Upper lobe of right lung (tissue), 1 donor: ENCODE measurements at regions not wholly inside any gene's neighbourhood (a gene's known extent, or its start where the extent isn't known, plus 50 kb on each side); places are given as distances from the start of the nearest gene placed in this dataset.

Experiments
- ATAC-seq: fragments of 200-7000 bp; cut with Tn5 transposase; one replicate; pipeline ENCODE4 v1.9.1; 2020; ENCODE audit warnings: mild to moderate bottlenecking, moderate library complexity
- DNase-seq: peaks from one replicate; pipeline ENCODE4 v3.0.0-alpha.2; 2020
- H3K27ac ChIP-seq: fragments of 200-600 bp; one replicate; pipeline ENCODE4 v1.8.0; 2022
- H3K27me3 ChIP-seq: fragments of 200-600 bp; one replicate; pipeline ENCODE4 v1.8.0; 2022; ENCODE audit warnings: mild to moderate bottlenecking
- H3K36me3 ChIP-seq: fragments of 200-600 bp; one replicate; pipeline ENCODE4 v1.8.0; 2022
- H3K4me1 ChIP-seq: fragments of 200-600 bp; one replicate; pipeline ENCODE4 v1.8.0; 2022
- H3K4me3 ChIP-seq: fragments of 200-600 bp; one replicate; pipeline ENCODE4 v1.8.0; 2022; ENCODE audit warnings: mild to moderate bottlenecking
- H3K9me3 ChIP-seq: fragments of 200-600 bp; one replicate; pipeline ENCODE4 v1.8.0; 2022
- intact Hi-C: fragments of 100-400 bp; cut with DNase I; formaldehyde crosslinking; loops from one replicate; pipeline ENCODE4 v1.11.0; 2022
- TF ChIP-seq, protein P1 (sequence below): fragments of 200-600 bp; IDR thresholded peaks from one replicate; pipeline ENCODE4 v1.8.0; 2022; ENCODE audit warnings: antibody characterized with exemption
- donor health status: DM: no; HTN: yes; CAD: no; lungs with severe emphysema.

DNA sequence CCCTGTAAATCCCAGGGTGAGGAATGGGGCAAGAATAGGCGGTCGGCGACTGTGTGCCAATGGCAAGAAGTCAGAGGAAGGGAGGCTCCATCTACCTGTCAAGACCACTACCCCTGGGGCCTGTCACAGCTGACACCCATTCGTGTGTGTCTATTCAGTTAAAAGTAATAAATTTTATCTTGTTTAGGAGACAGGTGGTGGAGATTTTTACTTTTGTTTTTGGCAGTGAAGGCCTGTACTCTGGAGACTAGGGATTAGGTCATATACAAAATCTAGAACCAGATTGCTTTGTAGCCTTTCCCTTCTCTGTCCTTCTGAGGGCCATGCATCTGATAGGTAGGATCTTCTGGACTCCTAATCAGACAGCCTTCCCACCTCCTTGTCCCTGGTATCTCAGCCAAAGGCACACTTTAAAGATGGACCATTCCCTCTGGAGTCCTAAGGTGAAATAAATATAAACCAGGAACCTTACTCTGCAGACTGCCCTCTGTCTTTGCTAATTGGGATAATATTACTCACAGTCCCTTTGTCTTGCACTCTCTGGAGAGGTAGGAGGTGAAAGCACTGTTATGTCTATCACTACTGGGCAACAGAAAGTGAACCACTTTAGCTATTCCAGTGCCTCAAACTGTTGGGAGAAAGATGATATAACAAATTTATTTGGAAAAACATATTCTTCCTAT, 213.2 kb upstream of the ACTBL2 start:
- Histone ChIP-seq H3K9me3 (no peaks in the 10 kb centered on the region), H3K4me3 (no peak overlapping the region), H3K36me3 (no peaks in the 10 kb centered on the region), H3K4me1 (peaks cover 4% of the 10 kb centered on the region), H3K27me3 (no peaks in the 10 kb centered on the region), H3K27ac (no peak overlapping the region)
- intact Hi-C loops: no loop called here
- ATAC-seq (no peak), DNase-seq (no peak)
- TF ChIP-seq, protein P1, sequence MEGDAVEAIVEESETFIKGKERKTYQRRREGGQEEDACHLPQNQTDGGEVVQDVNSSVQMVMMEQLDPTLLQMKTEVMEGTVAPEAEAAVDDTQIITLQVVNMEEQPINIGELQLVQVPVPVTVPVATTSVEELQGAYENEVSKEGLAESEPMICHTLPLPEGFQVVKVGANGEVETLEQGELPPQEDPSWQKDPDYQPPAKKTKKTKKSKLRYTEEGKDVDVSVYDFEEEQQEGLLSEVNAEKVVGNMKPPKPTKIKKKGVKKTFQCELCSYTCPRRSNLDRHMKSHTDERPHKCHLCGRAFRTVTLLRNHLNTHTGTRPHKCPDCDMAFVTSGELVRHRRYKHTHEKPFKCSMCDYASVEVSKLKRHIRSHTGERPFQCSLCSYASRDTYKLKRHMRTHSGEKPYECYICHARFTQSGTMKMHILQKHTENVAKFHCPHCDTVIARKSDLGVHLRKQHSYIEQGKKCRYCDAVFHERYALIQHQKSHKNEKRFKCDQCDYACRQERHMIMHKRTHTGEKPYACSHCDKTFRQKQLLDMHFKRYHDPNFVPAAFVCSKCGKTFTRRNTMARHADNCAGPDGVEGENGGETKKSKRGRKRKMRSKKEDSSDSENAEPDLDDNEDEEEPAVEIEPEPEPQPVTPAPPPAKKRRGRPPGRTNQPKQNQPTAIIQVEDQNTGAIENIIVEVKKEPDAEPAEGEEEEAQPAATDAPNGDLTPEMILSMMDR: no peak

DNA sequence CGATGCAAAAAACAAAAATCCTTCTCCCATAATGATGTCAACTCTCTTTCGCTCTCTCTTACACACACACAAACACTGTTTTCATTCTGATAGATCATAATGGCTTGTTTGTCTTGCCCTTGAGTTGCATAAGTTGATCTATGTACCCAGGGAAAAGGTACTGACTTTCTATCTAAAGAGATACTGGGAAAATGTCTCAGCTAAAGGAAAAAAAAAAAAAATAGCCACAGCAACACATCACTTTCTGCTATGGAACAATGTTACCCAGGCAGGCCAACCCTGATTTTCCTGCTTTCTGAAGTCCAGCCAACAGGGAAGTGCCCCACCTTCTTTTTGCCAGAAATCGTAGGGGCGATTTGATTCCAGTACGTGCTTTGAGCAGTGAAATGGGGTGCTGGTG, 212.6 kb upstream of the ACTBL2 start:
- no peak overlapping the region for H3K27ac ChIP-seq
- DNase-seq: no peak
- TF ChIP-seq, protein P1: no peak
- no peak for ATAC-seq
- H3K36me3 ChIP-seq: no peaks in the 10 kb centered on the region
- H3K27me3 ChIP-seq: no peaks in the 10 kb centered on the region
- H3K9me3 ChIP-seq: no peaks in the 10 kb centered on the region
- intact Hi-C loops: no loop called here
- H3K4me1 ChIP-seq: peaks cover 4% of the 10 kb centered on the region
- no peak overlapping the region for H3K4me3 ChIP-seq

DNA sequence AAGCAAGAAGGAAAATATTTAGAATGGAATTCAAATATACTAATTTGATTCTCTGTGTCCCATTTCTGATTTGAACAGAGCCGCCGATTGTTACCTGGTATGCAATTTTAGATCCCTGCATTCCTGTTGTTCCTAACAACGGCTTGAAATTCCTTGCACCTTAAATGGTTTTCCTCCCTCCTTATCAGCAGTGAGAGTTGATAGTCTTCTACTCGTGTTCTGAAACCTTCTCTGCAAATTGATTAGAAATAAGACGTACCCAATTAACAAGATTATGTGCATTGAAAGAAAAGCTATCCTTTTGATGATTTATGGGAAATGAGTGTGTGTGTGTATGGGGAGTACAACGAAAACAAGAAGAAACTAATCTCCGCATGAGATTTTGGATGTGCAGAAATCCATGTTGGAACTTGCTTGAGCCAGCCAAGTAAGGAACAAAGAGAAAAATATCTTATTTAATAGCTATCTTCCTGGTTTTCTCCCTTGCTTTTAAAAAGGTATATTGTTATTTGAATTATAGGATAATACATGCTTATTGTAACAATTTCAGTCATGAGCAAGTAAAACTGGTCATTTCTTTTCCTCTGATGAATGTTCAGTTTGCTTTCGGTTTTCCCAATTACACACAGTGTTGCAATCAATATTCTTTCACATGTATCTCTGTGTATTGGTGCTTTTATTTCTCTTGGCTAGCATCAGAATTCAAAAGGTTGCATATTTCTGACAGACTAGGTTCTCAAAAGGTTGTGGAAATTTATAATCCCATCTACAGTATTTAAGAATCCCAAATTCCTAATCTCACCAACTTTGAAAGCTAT, 211.1 kb upstream of the ACTBL2 start:
- intact Hi-C loops: no loop called here
- TF ChIP-seq, protein P1: no peak
- H3K27me3 ChIP-seq: no peaks in the 10 kb centered on the region
- no peak overlapping the region for H3K27ac ChIP-seq
- ATAC-seq: no peak
- no peak overlapping the region for H3K4me3 ChIP-seq
- no peaks in the 10 kb centered on the region for H3K9me3 ChIP-seq
- H3K36me3 ChIP-seq: no peaks in the 10 kb centered on the region
- H3K4me1 ChIP-seq: peaks cover 4% of the 10 kb centered on the region
- DNase-seq: no peak

DNA sequence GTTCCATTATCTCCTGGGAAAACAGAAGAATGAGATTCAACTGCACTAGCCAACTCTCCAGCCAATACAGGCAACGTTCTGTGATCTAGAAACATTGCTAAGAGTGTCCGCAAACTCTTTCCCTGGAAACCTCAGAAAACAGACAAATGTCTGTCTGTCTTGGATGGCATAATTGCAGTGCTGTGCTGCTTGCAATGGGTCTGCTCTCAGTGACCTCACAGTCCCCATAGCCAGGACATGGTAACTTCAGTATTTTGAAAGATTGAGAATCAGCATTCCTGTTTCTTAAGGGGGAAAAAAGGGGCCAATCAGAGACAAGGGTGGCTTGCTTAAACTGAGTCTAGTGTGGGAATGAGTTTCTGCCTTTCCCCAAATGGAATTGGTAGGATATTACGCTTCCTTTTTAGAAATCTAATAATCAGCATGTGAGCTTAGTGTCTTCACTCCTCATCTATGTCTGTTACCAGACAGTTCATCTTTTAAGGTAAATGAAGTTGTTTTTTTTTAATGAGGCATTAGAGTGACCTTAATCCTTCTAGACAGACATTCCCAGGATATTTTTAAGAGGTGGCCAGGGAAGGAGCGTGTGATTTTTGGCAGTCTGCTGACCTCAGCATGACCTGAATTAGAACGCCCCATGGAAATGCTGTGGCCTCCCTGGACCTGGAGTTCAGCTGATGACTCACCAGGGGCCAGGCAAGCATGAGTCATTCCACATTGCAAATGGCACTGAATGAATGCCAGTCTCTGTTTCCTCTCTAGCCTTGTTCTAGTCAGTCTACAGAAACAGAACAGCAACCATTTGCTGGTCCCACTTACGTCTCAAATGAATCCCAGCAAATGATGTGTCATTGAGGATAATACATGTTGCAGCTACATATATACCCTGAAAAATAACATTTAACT, 210.2 kb upstream of the ACTBL2 start:
- intact Hi-C loops: no loop called here
- TF ChIP-seq, protein P1: no peak
- ATAC-seq (peak; percentile 92), DNase-seq (peak; percentile 61)
- Histone ChIP-seq H3K4me1 (peaks cover 4% of the 10 kb centered on the region), H3K36me3 (no peaks in the 10 kb centered on the region), H3K27ac (no peak overlapping the region), H3K27me3 (no peaks in the 10 kb centered on the region), H3K4me3 (no peak overlapping the region), H3K9me3 (no peaks in the 10 kb centered on the region)

DNA sequence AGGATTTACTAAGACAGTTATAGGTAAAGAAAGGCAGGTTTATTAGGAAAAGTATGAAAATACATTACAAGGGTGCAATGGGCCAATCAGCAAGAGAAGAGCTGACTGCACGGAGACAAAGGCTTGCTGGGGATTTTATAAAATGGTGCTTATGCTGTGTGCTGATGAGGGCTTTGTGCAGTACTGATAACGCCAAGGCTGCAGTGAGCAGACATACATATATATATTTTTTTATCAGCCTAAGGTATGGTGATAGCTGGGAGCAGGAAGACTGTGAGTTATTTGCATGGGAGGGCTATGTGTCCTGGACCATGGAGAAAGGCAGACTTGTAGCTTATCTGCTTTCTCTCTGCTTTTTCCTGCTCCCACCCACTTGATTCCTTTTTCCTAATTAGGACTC, 208.1 kb upstream of the ACTBL2 start:
- Histone ChIP-seq H3K27ac (no peak overlapping the region), H3K36me3 (no peaks in the 10 kb centered on the region), H3K9me3 (no peaks in the 10 kb centered on the region), H3K4me1 (no peaks in the 10 kb centered on the region), H3K27me3 (no peaks in the 10 kb centered on the region), H3K4me3 (no peak overlapping the region)
- no peak for DNase-seq
- TF ChIP-seq, protein P1: no peak
- no peak for ATAC-seq
- intact Hi-C loops: no loop called here
